ENCODE measurements at regions not wholly inside any gene's neighbourhood (a gene's known extent, or its start where the extent isn't known, plus 50 kb on each side); places are given as distances from the start of the nearest gene placed in this dataset.
"Not testable (repeated sequence)": the region's sequence is repeated elsewhere in the genome, so short reads cannot be mapped to it uniquely, and the experiment has no call there.

DNA sequence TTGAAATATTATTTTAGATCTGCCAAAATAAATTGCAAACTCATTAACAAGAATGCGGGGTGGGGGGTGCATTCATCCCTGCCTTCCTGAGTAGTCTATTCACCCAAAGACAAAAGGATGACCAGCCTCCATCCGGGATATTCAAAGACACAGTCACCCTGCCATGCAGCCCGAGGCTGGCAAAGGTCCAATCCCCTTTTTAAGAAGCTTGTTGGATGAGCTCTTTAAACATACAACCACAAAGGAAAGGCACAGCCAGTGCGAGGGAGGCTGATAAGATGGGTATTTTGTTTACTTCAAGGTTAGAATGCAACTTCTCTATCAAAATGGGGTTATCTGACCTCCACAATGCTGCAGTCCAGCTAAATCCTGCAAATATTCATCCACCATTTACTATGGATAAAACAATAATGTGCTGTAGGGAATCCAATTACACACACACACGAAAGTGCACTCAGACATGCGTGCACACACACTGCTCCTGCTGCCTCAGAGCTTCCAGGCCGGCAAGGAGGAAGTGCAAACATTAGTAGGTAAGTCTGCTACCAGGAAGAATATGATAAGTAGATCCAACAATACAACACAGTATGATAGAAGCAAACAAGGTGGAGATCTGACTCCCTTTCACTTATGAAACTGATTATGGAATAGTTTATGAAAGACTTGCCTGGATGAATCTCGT, 133.6 kb downstream of the CCDC74A start:
- TF ChIP-seq, protein P1, sequence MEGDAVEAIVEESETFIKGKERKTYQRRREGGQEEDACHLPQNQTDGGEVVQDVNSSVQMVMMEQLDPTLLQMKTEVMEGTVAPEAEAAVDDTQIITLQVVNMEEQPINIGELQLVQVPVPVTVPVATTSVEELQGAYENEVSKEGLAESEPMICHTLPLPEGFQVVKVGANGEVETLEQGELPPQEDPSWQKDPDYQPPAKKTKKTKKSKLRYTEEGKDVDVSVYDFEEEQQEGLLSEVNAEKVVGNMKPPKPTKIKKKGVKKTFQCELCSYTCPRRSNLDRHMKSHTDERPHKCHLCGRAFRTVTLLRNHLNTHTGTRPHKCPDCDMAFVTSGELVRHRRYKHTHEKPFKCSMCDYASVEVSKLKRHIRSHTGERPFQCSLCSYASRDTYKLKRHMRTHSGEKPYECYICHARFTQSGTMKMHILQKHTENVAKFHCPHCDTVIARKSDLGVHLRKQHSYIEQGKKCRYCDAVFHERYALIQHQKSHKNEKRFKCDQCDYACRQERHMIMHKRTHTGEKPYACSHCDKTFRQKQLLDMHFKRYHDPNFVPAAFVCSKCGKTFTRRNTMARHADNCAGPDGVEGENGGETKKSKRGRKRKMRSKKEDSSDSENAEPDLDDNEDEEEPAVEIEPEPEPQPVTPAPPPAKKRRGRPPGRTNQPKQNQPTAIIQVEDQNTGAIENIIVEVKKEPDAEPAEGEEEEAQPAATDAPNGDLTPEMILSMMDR (IDR thresholded peaks at IDR 0.05; ENCODE audit: borderline replicate concordance, extremely low read depth, low read length, poor library complexity, severe bottlenecking), result not testable (repeated sequence)
- TF ChIP-seq EZH2 (IDR thresholded peaks at IDR 0.05; ENCODE audit: borderline replicate concordance, low read depth, low read length, severe bottlenecking), result not testable (repeated sequence)

All from DND-41 (cell line).